Mucosa of stomach (tissue), 1 donor: ENCODE measurements at regions not wholly inside any gene's neighbourhood (a gene's known extent, or its start where the extent isn't known, plus 50 kb on each side); places are given as distances from the start of the nearest gene placed in this dataset.

Source experiments
- H3K27me3 ChIP-seq: one replicate; pipeline ENCODE4 v1.7.0; 2013; ENCODE audit warnings: mild to moderate bottlenecking, low read length; ENCODE audit not compliant: control insufficient read depth, insufficient read depth
- H3K36me3 ChIP-seq: one replicate; pipeline ENCODE4 v1.7.0; 2013; ENCODE audit warnings: low read length; ENCODE audit not compliant: control insufficient read depth, insufficient read depth
- H3K4me1 ChIP-seq: one replicate; pipeline ENCODE4 v1.7.0; 2013; ENCODE audit warnings: mild to moderate bottlenecking, low read length; ENCODE audit not compliant: control insufficient read depth, insufficient read depth
- H3K4me3 ChIP-seq: one replicate; pipeline ENCODE4 v1.7.0; 2013; ENCODE audit warnings: low read length
- H3K9ac ChIP-seq: one replicate; pipeline ENCODE4 v1.7.0; 2013; ENCODE audit warnings: mild to moderate bottlenecking, low read length, moderate library complexity
- H3K9me3 ChIP-seq: one replicate; pipeline ENCODE4 v1.7.0; 2013; ENCODE audit warnings: mild to moderate bottlenecking, low read length, moderate library complexity; ENCODE audit not compliant: control insufficient read depth
- donor health status: Pancreatic carcinoma.

DNA sequence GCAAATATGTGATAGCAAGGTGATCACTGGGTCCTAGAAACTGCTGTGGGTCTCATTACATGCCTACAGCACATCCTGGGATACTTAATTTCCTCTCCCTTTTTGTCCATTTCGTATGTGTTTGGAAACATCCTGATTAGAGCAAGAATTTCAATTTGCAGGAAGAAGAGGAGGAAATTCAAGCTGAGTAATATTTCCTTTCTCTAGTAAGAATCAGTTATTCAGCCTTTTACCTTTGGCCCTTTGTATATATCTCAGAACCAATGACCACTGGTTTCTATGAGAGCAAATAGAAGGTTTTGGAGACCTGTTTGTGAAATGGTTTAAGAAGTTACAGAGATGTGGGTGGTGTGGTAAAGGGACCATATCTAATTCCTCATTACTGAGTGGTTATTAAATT lies 171.6 kb downstream of the RMI1 start:
- peaks cover 14% of the 10 kb centered on the region for H3K4me1 ChIP-seq
- no peak overlapping the region for H3K4me3 ChIP-seq
- no peaks in the 10 kb centered on the region for H3K27me3 ChIP-seq
- no peaks in the 10 kb centered on the region for H3K9me3 ChIP-seq
- no peak overlapping the region for H3K9ac ChIP-seq
- H3K36me3 ChIP-seq, result no peaks in the 10 kb centered on the region

DNA sequence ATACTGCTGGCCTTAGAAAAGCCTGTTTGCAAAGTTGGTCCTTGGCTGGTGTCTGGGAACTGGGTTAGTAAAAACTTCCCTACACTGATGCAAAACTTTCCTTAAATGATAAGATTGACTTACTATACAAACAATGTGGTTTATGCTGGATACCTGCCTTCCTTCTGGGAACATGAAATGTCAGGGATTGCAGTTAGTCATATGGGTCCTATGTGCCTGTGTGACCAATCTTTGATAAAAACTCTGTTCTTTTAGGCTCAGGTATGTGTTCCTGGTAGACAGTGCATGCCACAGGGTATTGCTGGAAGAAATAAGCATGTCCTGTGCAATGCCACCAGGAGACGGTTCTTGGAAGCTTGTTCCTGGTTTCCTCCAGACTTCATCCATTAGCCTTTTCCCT lies 173.3 kb downstream of the RMI1 start:
- Histone ChIP-seq H3K27me3 (no peaks in the 10 kb centered on the region), H3K4me1 (peaks cover 9% of the 10 kb centered on the region), H3K36me3 (no peaks in the 10 kb centered on the region), H3K4me3 (no peak overlapping the region), H3K9me3 (no peaks in the 10 kb centered on the region), H3K9ac (no peak overlapping the region)

DNA sequence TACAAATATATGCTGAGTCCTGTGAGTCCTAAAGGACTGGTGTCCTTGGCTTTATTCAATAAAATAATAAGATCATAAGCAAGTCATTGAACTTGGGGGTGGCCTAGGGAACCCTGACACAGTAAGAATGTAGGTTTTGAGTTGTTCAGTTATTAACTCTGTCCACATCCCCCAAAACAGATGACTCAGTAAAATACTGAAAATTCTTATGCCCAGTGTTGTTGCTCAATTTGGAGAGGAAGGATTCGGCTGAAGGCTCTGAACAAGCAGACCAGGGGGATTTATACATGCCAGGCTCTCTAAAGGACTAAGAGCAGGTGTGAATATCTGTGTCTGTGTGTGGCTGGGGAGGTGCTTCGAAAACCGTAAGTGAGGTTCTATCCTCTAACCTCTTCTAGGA lies 173.7 kb downstream of the RMI1 start:
- Histone ChIP-seq H3K27me3 (no peaks in the 10 kb centered on the region), H3K4me1 (peaks cover 9% of the 10 kb centered on the region), H3K4me3 (no peak overlapping the region), H3K36me3 (no peaks in the 10 kb centered on the region), H3K9me3 (no peaks in the 10 kb centered on the region), H3K9ac (no peak overlapping the region)

DNA sequence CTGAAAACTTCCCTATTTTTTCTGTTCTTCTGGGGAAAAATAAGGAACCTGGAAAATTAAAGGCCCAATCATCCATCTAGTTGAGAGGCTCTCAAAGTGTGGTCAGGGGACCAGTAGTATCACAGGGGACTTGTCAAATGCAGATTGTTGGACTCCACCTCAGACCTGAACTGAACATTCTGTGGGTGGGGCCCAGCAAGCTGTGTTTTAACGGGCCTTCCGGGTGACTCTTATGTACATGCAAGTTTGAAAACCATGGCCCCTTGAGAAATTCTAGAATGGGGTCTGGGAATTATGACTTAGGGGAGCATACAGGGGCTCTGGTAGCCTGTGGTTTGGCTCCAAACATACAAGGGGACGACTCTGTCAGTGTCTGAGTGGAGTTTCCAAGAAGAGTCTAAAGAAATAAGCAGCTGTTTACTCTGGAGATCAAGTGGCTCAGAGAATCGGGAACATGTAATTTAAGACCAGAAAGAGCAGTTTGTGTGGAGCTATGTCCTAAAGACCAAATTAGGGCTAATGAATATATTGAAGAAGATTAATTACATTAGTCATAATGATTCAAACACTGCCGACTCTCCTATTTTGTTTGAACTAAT lies 177.4 kb downstream of the SLC28A3 start:
- Histone ChIP-seq H3K4me1 (peaks cover 8% of the 10 kb centered on the region), H3K27me3 (no peaks in the 10 kb centered on the region), H3K36me3 (no peaks in the 10 kb centered on the region), H3K9ac (no peak overlapping the region), H3K9me3 (no peaks in the 10 kb centered on the region), H3K4me3 (no peak overlapping the region)

DNA sequence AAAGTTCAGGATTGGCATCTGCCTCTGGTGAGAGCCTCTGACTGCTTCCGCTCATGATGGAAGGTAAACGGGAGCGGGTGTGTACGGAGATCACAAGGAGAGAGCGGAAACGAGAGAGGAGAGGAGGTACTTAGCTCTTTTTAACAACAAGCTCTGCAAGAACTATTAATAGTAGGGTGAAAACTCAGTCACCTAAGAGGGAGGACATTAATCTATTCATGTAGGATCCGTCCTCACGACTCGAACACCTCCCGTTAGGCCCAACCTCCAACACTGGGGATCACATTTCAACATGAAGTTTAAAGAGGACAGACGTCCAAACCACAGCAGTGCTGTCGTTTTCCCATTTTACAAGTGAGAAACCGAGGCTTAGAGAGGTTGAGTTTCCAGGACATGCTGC lies 173.7 kb downstream of the SLC28A3 start:
- Histone ChIP-seq H3K27me3 (no peaks in the 10 kb centered on the region), H3K36me3 (no peaks in the 10 kb centered on the region), H3K9me3 (no peaks in the 10 kb centered on the region), H3K4me1 (peaks cover 8% of the 10 kb centered on the region), H3K4me3 (no peak overlapping the region), H3K9ac (no peak overlapping the region)

DNA sequence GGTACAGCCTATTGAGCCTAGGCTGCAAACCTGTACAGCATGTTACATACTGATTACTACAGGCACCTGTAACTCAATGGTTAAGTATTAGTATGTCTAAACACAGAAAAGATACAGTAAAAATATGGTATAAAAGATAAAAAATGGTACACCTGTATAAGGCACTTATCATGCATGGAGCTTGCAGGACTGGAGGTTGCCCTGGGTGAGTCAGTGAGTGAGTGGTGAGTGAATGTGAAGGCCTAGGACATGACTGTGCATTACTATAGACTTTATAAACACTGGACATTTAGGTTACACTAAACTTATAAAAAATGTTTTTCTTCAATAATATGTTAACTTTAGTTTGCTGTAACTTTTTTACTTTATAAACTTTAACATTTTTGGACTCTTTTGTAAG lies 171.3 kb downstream of the SLC28A3 start:
- H3K27me3 ChIP-seq, result no peaks in the 10 kb centered on the region
- H3K4me3 ChIP-seq, result no peak overlapping the region
- H3K9me3 ChIP-seq, result no peaks in the 10 kb centered on the region
- H3K9ac ChIP-seq, result no peak overlapping the region
- H3K4me1 ChIP-seq, result no peaks in the 10 kb centered on the region
- H3K36me3 ChIP-seq, result no peaks in the 10 kb centered on the region

GRCh38 chr9:84170521-84171141 lies 169.9 kb downstream of the SLC28A3 start:
- H3K9ac ChIP-seq, result no peak overlapping the region
- H3K27me3 ChIP-seq, result no peaks in the 10 kb centered on the region
- H3K4me3 ChIP-seq, result no peak overlapping the region
- no peaks in the 10 kb centered on the region for H3K4me1 ChIP-seq
- H3K36me3 ChIP-seq, result no peaks in the 10 kb centered on the region
- no peaks in the 10 kb centered on the region for H3K9me3 ChIP-seq

DNA sequence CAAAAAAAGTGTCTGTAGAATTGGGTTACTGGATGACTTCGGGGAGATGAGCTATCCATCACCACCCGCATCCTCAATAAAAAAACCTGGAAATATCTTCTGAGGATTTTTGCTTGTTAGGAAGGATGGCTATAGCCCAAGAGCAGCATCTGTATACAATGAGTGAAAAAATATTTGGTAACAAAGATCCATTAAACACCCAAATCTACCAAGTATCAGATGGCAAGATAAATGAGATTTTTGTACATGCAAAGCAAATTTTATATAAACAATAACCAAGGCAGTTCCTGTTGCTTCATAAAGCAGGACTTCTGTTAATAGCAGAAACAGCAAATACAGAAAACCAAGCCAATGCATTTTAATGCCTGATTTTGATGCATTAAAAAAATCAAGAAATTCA lies 166.6 kb downstream of the SLC28A3 start:
- Histone ChIP-seq H3K4me1 (no peaks in the 10 kb centered on the region), H3K9ac (no peak overlapping the region), H3K9me3 (no peaks in the 10 kb centered on the region), H3K36me3 (no peaks in the 10 kb centered on the region), H3K4me3 (no peak overlapping the region), H3K27me3 (no peaks in the 10 kb centered on the region)

DNA sequence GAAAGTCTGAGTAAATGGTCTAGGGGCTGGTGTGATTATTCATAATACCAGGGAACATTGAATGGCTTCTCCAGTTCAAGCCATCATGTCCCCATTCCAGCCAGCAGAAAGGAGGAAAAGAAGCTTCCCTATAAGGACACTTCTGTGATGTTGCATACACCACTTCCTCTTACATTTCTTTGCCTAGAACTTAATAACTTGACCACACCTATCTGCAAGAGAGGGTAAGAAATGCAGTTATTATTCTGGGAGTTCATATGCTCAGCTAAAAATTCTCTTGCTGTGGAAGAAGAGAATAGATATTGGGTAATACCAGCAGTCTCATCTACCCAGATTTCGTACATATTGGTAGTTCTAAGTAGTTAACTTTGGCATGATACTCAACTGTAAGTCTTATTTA lies 166.1 kb downstream of the SLC28A3 start:
- no peak overlapping the region for H3K9ac ChIP-seq
- H3K4me3 ChIP-seq, result no peak overlapping the region
- H3K36me3 ChIP-seq, result no peaks in the 10 kb centered on the region
- H3K27me3 ChIP-seq, result no peaks in the 10 kb centered on the region
- H3K4me1 ChIP-seq, result no peaks in the 10 kb centered on the region
- no peaks in the 10 kb centered on the region for H3K9me3 ChIP-seq

DNA sequence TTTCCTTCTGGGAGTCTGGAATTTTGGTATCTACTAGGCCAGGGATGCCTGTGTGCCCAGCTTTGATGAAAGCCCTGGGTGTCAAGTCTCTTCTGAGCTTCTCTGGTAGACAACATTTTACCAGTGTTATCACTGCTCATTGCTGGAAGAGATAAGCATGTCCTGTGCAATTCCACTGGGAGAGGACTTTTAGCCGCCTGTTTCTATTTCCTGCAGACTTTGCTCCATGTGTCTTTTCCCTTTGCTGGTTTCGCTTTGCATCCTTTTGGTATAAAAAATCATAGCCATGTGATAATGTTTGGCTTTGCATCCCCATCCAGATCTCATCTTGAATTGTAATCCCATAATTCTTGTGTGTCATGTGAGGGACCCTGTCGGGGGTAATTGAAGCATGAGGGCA lies 163.2 kb downstream of the SLC28A3 start:
- H3K4me1 ChIP-seq, result peaks cover 9% of the 10 kb centered on the region
- no peaks in the 10 kb centered on the region for H3K36me3 ChIP-seq
- H3K9ac ChIP-seq, result no peak overlapping the region
- H3K4me3 ChIP-seq, result no peak overlapping the region
- H3K9me3 ChIP-seq, result no peaks in the 10 kb centered on the region
- H3K27me3 ChIP-seq, result no peaks in the 10 kb centered on the region

DNA sequence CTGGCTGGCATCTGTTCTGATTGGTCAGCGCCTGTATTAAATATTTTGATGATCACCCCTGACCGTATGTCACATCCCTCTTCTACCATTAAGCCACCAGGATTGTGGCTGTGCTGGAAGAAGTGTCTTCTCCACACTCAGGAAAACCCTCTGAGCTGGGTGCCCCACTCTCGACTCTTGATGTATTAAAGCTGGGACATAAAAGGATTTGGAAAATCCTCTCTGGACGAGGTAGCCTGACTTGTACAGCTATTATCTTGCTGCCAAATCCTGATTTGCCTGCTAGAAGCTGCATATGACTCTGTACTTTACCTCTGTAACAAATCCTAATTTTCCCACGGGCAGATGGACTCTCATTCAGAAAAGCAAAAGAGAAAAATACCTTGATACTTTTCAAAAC lies 161.0 kb downstream of the SLC28A3 start:
- Histone ChIP-seq H3K4me1 (peaks cover 9% of the 10 kb centered on the region), H3K9ac (no peak overlapping the region), H3K9me3 (no peaks in the 10 kb centered on the region), H3K36me3 (no peaks in the 10 kb centered on the region), H3K4me3 (no peak overlapping the region), H3K27me3 (no peaks in the 10 kb centered on the region)

- Histone ChIP-seq H3K4me1 (peaks cover 2% of the 10 kb centered on the region), H3K36me3 (no peaks in the 10 kb centered on the region), H3K4me3 (no peak overlapping the region), H3K27me3 (no peaks in the 10 kb centered on the region), H3K9ac (no peak overlapping the region), H3K9me3 (no peaks in the 10 kb centered on the region)
Measured at GRCh38 chr9:84187090-84187489, 153.5 kb downstream of the SLC28A3 start.

DNA sequence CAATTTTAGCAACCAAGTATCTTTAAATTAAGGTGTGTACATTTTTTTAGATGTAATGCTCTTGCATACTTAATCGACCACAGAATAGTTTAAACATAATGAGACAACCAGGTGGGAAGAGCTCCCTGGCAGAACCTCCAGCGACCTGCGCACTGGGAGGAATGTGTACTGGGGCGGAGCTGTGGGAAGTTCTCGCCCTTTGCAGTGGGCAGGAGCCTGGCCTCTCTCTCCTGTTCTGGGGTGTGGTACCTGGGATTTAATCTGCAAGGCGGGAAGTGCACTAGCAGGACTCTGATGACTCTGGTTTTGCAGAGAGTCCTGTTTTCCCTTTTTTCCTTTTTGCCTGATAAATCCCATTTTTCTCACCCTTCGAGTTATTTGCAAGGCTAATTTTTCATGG lies 150.7 kb downstream of the SLC28A3 start:
- H3K4me1 ChIP-seq, result no peaks in the 10 kb centered on the region
- no peaks in the 10 kb centered on the region for H3K9me3 ChIP-seq
- H3K27me3 ChIP-seq, result no peaks in the 10 kb centered on the region
- no peaks in the 10 kb centered on the region for H3K36me3 ChIP-seq
- no peak overlapping the region for H3K9ac ChIP-seq
- no peak overlapping the region for H3K4me3 ChIP-seq
